Hepatocyte (in vitro differentiated cells): ENCODE measurements at regions not wholly inside any gene's neighbourhood (a gene's known extent, or its start where the extent isn't known, plus 50 kb on each side); places are given as distances from the start of the nearest gene placed in this dataset.

Experiments used
- CTCF ChIP-seq: fragments of 200-600 bp; sonication (generic); IDR thresholded peaks from 2 replicates; pipeline ENCODE4 v1.5.1; 2016; ENCODE audit warnings: antibody characterized with exemption, mild to moderate bottlenecking; ENCODE audit not compliant: poor library complexity
- EZH2 ChIP-seq: fragments of 200-600 bp; sonication (generic); IDR thresholded peaks from 2 replicates; pipeline ENCODE4 v1.6.1; 2016; ENCODE audit warnings: antibody characterized with exemption, mild to moderate bottlenecking, borderline replicate concordance

DNA sequence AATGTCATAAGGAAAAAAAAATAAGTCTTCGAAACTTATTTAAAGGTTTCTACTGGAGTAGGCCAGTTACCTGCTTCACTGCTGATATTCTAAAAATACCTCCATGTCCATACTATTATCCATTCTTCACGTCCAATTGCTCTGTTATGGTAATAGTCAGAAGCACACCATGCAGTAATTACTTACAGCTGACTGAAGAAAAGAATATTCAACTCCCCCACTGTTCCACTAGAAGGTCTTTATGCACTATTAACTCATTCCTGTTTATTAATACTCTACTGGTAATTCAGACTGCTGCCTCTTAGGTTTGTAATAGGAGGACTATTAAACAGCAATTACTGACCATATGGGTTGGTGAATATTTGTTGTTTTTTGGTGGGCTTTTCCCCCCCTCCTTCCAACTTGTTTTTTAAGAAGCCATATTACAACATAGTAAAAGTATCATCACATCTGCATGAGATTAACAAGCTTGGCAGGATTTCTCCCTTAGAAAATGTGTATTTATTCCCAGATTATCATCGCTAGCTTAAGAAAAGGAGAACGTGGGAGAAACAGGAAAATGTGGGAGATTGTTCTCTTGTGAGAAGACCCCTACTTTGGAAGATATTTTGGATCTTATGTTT lies 806.4 kb upstream of the FANCL start:
- TF ChIP-seq CTCF (no peak), EZH2 (no peak)
